ENCODE measurements at regions not wholly inside any gene's neighbourhood (a gene's known extent, or its start where the extent isn't known, plus 50 kb on each side); places are given as distances from the start of the nearest gene placed in this dataset.

GRCh38 chr12:34298971-34299801 lies 276.9 kb downstream of the ALG10 start:
- H3K27ac ChIP-seq (ENCODE audit: insufficient read depth, low read depth, low read length), result no peak overlapping the region
- no peaks in the 10 kb centered on the region for H3K79me2 ChIP-seq (ENCODE audit: control insufficient read depth, insufficient read depth, low read length)
- no peaks in the 10 kb centered on the region for H3K9me3 ChIP-seq (replicated peaks; ENCODE audit: control insufficient read depth, insufficient read depth, low read length)
- dilution Hi-C loops (cut with MboI; ENCODE audit: extremely low pct_ligation_motif_present, low sequenced_read_pairs) (no loop called here), intact Hi-C loops (cut with micrococcal nuclease) (no loop called here)
- no peaks in the 10 kb centered on the region for H3K36me3 ChIP-seq (ENCODE audit: control insufficient read depth in 2 of 2, extremely low read depth in 1 of 2, insufficient read depth in 2 of 2, low read length in 2 of 2)
- no peaks in the 10 kb centered on the region for H4K20me1 ChIP-seq (replicated peaks; ENCODE audit: control insufficient read depth, extremely low read depth, insufficient read depth, low read length)
- no peaks in the 10 kb centered on the region for H3K27me3 ChIP-seq (ENCODE audit: control insufficient read depth in 2 of 2, insufficient read depth in 2 of 2, low read length in 2 of 2)
- no TSS peak for BruUV-seq (replicated peaks)
- FAIRE-seq (no peak), DNase-seq (ENCODE audit: low read depth, low spot score) (no peak)
- no peaks in the 10 kb centered on the region for H3K9me1 ChIP-seq (replicated peaks; ENCODE audit: control insufficient read depth, extremely low read depth, insufficient read depth, low read length)
- CTCF ChIA-PET, result no interaction called here
- H2AFZ ChIP-seq (ENCODE audit: low read depth, low read length), result no peak overlapping the region
- H3K4me2 ChIP-seq (ENCODE audit: insufficient read depth, low read length), result no peak overlapping the region
- no peak for TF ChIP-seq GATA2 (IDR thresholded peaks at IDR 0.05; ENCODE audit: insufficient read depth, insufficient read length, low read depth, low read length)
- TF ChIP-seq CTCF (IDR thresholded peaks at IDR 0.05; ENCODE audit: extremely low read depth in 1 of 2, insufficient read depth in 1 of 2, low read depth in 1 of 2, low read length in 2 of 2), result no peak
- TF ChIP-seq JUN (IDR thresholded peaks at IDR 0.05; ENCODE audit: borderline replicate concordance, insufficient read depth, insufficient read length, low read depth), result no peak
- TF ChIP-seq EZH2 (IDR thresholded peaks at IDR 0.05; ENCODE audit: borderline replicate concordance, low read depth, low read length, severe bottlenecking), result no peak
- no peak for TF ChIP-seq MAX (IDR thresholded peaks at IDR 0.05; ENCODE audit: insufficient read depth, insufficient read length)
- no peak overlapping the region for H3K4me3 ChIP-seq (replicated peaks in 1 of 3; ENCODE audit: insufficient read depth in 1 of 3, low read depth in 1 of 3, low read length in 3 of 3)
- H3K4me1 ChIP-seq (ENCODE audit: control insufficient read depth, extremely low read depth, insufficient read depth, low read length), result no peaks in the 10 kb centered on the region
- no peak overlapping the region for H3K9ac ChIP-seq (replicated peaks; ENCODE audit: extremely low read depth, insufficient read depth, low read length)
- POLR2A ChIA-PET, result no interaction called here
